Thyroid gland (tissue), 4 donors: ENCODE measurements at regions not wholly inside any gene's neighbourhood (a gene's known extent, or its start where the extent isn't known, plus 50 kb on each side); places are given as distances from the start of the nearest gene placed in this dataset.

ENCODE experiments used
- CTCF ChIP-seq, 6 experiments: fragments of 200-600 bp in 3 of 6; fragments of 450-650 bp in 3 of 6; sonication (generic) in 3 of 6; IDR thresholded peaks; one replicate each; pipeline ENCODE4 v1.5.1; 2016 to 2019; ENCODE audit warnings: antibody characterized with exemption in 6 of 6, mild to moderate bottlenecking in 2 of 6, inconsistent platforms in 1 of 6, moderate library complexity in 1 of 6
- POLR2A ChIP-seq, 2 donors: fragments of 450-650 bp; IDR thresholded peaks; one replicate each; pipeline ENCODE4 v1.6.1; 2017; ENCODE audit warnings: antibody characterized with exemption in 2 of 2, mild to moderate bottlenecking in 2 of 2, moderate library complexity in 1 of 2

GRCh38 chr6:47381036-47381435, 71.3 kb upstream of the TNFRSF21 start:
- TF ChIP-seq CTCF (IDR thresholded peaks at IDR 0.05) (no peak), POLR2A (IDR thresholded peaks at IDR 0.05) (no peak)
